ENCODE measurements at regions not wholly inside any gene's neighbourhood (a gene's known extent, or its start where the extent isn't known, plus 50 kb on each side); places are given as distances from the start of the nearest gene placed in this dataset.

DNA sequence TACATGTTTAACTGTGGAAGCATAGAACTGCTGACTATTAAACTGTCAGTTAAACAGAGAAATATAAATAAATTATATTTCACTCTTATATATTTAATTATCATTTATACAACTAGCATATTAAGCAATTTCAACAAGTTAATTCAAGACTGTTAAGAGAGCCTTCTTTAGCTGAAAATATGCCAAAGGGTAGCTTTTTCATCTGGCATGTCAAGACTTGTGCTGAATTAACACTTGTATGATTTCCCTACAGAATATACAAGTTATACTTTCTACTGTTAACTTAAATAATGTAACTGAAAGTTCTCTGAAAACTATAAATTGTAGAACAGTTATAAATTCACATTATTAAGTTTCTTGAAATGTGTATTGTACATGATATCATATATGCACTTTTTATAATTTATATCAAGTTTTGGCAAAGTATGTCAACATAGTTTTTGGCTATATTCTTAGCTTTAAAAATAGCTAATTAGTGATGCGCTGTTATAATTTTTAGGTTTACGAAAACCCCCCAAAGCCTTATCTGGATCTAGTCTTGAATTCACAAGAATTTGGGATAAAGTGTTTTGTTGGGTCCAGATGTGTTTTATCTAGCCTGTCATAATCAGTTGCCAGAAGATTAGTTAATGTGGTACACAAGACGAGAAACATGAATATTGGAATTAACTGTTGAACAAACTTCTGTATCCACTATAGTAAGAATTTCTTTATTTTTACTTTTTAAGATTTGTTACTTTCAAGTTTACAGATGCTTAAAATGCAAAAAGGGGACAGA lies 231.1 kb upstream of the FOXP2 start:
- H3K9ac ChIP-seq (ENCODE audit: insufficient read depth, low read depth, low read length): no peak overlapping the region
- H3K4me2 ChIP-seq (ENCODE audit: low read depth, low read length): no peak overlapping the region
- no peak for ATAC-seq
- no peaks in the 10 kb centered on the region for H3K9me3 ChIP-seq (ENCODE audit: low read length)
- H3K4me3 ChIP-seq (replicated peaks in 1 of 3; ENCODE audit: insufficient read depth in 1 of 3, low read depth in 2 of 3, low read length in 3 of 3): no peak overlapping the region
- in situ Hi-C loops (cut with HindIII; ENCODE audit: extremely low pct_ligation_motif_present, low pct_unique_long_range_greater_than_20kb): no loop called here
- no peaks in the 10 kb centered on the region for H4K20me1 ChIP-seq (ENCODE audit: insufficient read depth, low read length)
- H3K36me3 ChIP-seq (replicated peaks in 1 of 2; ENCODE audit: control insufficient read depth in 1 of 2, insufficient read depth in 2 of 2, low read length in 2 of 2): no peaks in the 10 kb centered on the region
- TF ChIP-seq BRD4 (CRISPR knock-in tag; IDR thresholded peaks at IDR 0.05) (no peak), FUBP1 (CRISPR knock-in tag; IDR thresholded peaks at IDR 0.05; ENCODE audit: borderline replicate concordance) (no peak), RCOR2 (CRISPR knock-in tag; IDR thresholded peaks at IDR 0.05) (no peak), ZNF136 (CRISPR knock-in tag; IDR thresholded peaks at IDR 0.05; ENCODE audit: low read depth) (no peak), MAF1 (CRISPR knock-in tag; IDR thresholded peaks at IDR 0.05; ENCODE audit: borderline replicate concordance) (no peak), ZNF484 (CRISPR knock-in tag; IDR thresholded peaks at IDR 0.05; ENCODE audit: borderline replicate concordance, low read depth) (no peak)
- TF ChIP-seq, protein P1, sequence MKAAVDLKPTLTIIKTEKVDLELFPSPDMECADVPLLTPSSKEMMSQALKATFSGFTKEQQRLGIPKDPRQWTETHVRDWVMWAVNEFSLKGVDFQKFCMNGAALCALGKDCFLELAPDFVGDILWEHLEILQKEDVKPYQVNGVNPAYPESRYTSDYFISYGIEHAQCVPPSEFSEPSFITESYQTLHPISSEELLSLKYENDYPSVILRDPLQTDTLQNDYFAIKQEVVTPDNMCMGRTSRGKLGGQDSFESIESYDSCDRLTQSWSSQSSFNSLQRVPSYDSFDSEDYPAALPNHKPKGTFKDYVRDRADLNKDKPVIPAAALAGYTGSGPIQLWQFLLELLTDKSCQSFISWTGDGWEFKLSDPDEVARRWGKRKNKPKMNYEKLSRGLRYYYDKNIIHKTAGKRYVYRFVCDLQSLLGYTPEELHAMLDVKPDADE (CRISPR knock-in tag; IDR thresholded peaks at IDR 0.05): no peak
- TF ChIP-seq, protein P2, sequence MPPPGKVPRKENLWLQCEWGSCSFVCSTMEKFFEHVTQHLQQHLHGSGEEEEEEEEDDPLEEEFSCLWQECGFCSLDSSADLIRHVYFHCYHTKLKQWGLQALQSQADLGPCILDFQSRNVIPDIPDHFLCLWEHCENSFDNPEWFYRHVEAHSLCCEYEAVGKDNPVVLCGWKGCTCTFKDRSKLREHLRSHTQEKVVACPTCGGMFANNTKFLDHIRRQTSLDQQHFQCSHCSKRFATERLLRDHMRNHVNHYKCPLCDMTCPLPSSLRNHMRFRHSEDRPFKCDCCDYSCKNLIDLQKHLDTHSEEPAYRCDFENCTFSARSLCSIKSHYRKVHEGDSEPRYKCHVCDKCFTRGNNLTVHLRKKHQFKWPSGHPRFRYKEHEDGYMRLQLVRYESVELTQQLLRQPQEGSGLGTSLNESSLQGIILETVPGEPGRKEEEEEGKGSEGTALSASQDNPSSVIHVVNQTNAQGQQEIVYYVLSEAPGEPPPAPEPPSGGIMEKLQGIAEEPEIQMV (CRISPR knock-in tag; IDR thresholded peaks at IDR 0.05; ENCODE audit: low read depth): no peak
- TF ChIP-seq, protein P3, sequence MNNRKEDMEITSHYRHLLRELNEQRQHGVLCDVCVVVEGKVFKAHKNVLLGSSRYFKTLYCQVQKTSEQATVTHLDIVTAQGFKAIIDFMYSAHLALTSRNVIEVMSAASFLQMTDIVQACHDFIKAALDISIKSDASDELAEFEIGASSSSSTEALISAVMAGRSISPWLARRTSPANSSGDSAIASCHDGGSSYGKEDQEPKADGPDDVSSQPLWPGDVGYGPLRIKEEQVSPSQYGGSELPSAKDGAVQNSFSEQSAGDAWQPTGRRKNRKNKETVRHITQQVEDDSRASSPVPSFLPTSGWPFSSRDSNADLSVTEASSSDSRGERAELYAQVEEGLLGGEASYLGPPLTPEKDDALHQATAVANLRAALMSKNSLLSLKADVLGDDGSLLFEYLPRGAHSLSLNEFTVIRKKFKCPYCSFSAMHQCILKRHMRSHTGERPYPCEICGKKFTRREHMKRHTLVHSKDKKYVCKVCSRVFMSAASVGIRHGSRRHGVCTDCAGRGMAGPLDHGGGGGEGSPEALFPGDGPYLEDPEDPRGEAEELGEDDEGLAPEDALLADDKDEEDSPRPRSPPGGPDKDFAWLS (CRISPR knock-in tag; IDR thresholded peaks at IDR 0.05; ENCODE audit: borderline replicate concordance): no peak
- H3K79me2 ChIP-seq (ENCODE audit: insufficient read depth, low read length): no peaks in the 10 kb centered on the region
- CTCF ChIA-PET (ENCODE audit: low intra/inter-chr PET ratio, low total read pairs): no interaction called here
- no peak overlapping the region for H2AFZ ChIP-seq (ENCODE audit: low read length)
- H3K27me3 ChIP-seq (ENCODE audit: control insufficient read depth in 1 of 2, insufficient read depth in 2 of 2, low read length in 2 of 2): no peaks in the 10 kb centered on the region; a peak in 1 of 5 replicates
- FAIRE-seq: no peak
- intact Hi-C loops (cut with micrococcal nuclease; ENCODE audit: unreplicated experiment): no loop called here
- POLR2A ChIA-PET: no interaction called here
- no TSS peak for BruUV-seq (replicated peaks)
- no peak for DNase-seq (ENCODE audit: low spot score)
- H3K4me1 ChIP-seq (ENCODE audit: insufficient read depth, low read length): no peaks in the 10 kb centered on the region
- no peak overlapping the region for H3K27ac ChIP-seq (ENCODE audit: extremely low read length, insufficient read depth, low read length)
- 65% methylated on average over 3 of the region's 3 CpGs for WGBS (ENCODE audit: low lambda C conversion rate)
